Tibial nerve (tissue), 4 donors: ENCODE measurements at regions not wholly inside any gene's neighbourhood (a gene's known extent, or its start where the extent isn't known, plus 50 kb on each side); places are given as distances from the start of the nearest gene placed in this dataset.

Source experiments
- DNase-seq, 2 donors: peaks; one replicate each; pipeline ENCODE4 v3.0.0-alpha.2; 2019; ENCODE audit warnings: low spot score in 2 of 2
- H3K27ac ChIP-seq, 4 donors: fragments of 200-600 bp; sonication (generic) in 3 of 4; one replicate each; pipeline ENCODE4 v1.5.1; 2017 to 2019; ENCODE audit warnings: mild to moderate bottlenecking in 1 of 4
- H3K27me3 ChIP-seq, 2 donors: fragments of 200-600 bp; sonication (generic) in 1 of 2; one replicate each; pipeline versions ENCODE4 v1.5.1 to v1.6.0; 2017 to 2019
- H3K36me3 ChIP-seq, 3 donors: fragments of 200-600 bp; sonication (generic); one replicate each; pipeline ENCODE4 v1.5.1; 2018 to 2019
- H3K4me1 ChIP-seq, 4 donors: fragments of 200-600 bp; sonication (generic) in 3 of 4; one replicate each; pipeline ENCODE4 v1.5.1; 2017 to 2019
- H3K4me3 ChIP-seq, 4 donors: fragments of 200-600 bp; sonication (generic) in 3 of 4; one replicate each; pipeline ENCODE4 v1.5.1; 2017 to 2019; ENCODE audit warnings: mild to moderate bottlenecking in 1 of 4, moderate library complexity in 1 of 4
- H3K9me3 ChIP-seq, 4 donors: fragments of 200-600 bp; sonication (generic) in 3 of 4; one replicate each; pipeline ENCODE4 v1.5.1; 2017 to 2019
- CTCF ChIP-seq, 5 experiments: fragments of 200-600 bp in 3 of 5; fragments of 450-650 bp in 2 of 5; sonication (generic) in 3 of 5; IDR thresholded peaks; one replicate each; pipeline ENCODE4 v1.5.1; 2016 to 2019; ENCODE audit warnings: antibody characterized with exemption in 5 of 5, mild to moderate bottlenecking in 3 of 5, moderate library complexity in 2 of 5
- EP300 ChIP-seq, 2 donors: sonication (generic); formaldehyde crosslinking; IDR thresholded peaks; one replicate each; pipeline ENCODE4 v1.6.1; 2017; ENCODE audit warnings: antibody characterized with exemption in 2 of 2, mild to moderate bottlenecking in 1 of 2
- POLR2A ChIP-seq, 2 donors: fragments of 450-650 bp; IDR thresholded peaks; one replicate each; pipeline ENCODE4 v1.6.1; 2017; ENCODE audit warnings: antibody characterized with exemption in 2 of 2, mild to moderate bottlenecking in 2 of 2, moderate library complexity in 2 of 2
- WGBS, 2 donors: methylation state at CpG; one replicate each; pipeline ENCODE4 v1.1.5; 2018; 5-methylcytosine and 5-hydroxymethylcytosine counted together

- WGBS, 2 donors, result 82 to 88% methylated on average over 8 of the region's 8 CpGs
- H3K27ac ChIP-seq, result no peak overlapping the region
- no peaks in the 10 kb centered on the region for H3K4me1 ChIP-seq
- no peaks in the 10 kb centered on the region for H3K27me3 ChIP-seq
- no peak for DNase-seq
- H3K36me3 ChIP-seq, result no peaks in the 10 kb centered on the region
- no peaks in the 10 kb centered on the region for H3K9me3 ChIP-seq
- TF ChIP-seq POLR2A (IDR thresholded peaks at IDR 0.05), result no peak
- TF ChIP-seq EP300 (IDR thresholded peaks at IDR 0.05), result no peak
- TF ChIP-seq CTCF (IDR thresholded peaks at IDR 0.05), result no peak
- H3K4me3 ChIP-seq, result no peak overlapping the region
Measured at GRCh38 chr11:10908215-10908951, 50.5 kb upstream of the ZBED5 start.
